HG03025 (cell line): ENCODE measurements at regions not wholly inside any gene's neighbourhood (a gene's known extent, or its start where the extent isn't known, plus 50 kb on each side); places are given as distances from the start of the nearest gene placed in this dataset.
A peak's percentile ranks its signal among the peaks of the same experiment; 100 is the strongest.

Experiments used
- ATAC-seq: cut with Tn5 transposase; IDR thresholded peaks from one replicate; pipeline ENCODE4 v1.9.1; 2021; ENCODE audit warnings: mild to moderate bottlenecking, moderate library complexity; ENCODE audit not compliant: unreplicated experiment, low FRiP score

DNA sequence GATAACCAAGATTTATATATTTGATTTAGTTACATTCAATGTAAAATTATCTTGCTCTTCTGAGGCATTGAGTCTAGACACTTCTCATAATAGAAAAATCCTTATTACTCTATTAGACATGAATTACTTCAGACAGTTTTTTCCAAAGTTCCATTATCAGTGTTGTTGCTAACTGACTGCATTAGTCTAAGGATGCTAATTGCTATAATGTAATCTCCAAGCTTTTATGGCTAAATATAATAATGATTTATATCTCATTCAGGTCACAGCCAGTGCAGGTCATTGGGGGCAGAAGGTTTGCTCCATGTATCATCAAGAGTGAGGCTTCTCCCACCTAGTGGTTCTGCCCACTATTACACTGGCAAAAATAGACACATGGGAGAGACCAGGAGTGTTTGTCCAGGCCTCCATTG, 377.2 kb upstream of the DDI1 start:
- ATAC-seq: no peak

- no peak for ATAC-seq
Observed at GRCh38 chr11:103659743-103660142, 376.7 kb upstream of the DDI1 start.

DNA sequence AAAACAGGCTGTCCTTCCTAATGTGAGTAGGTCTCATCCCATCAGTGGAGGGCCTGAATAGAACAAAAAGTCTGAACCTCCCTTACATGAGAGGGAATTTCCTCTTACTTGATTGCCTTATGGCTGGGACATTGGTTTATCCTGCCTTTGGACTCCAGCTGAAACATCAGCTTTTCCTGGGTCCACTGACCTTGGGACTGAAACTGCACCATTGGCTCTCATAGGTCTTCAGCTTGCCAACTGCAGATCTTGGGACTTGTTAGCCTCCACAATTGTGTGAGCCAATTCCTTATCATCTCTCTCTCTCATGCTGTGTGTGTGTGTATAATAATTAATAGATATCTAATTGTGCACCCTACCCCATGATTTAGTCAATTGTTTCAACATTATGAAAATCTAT, 375.3 kb upstream of the DDI1 start:
- ATAC-seq: no peak

- no peak for ATAC-seq
Observed at GRCh38 chr11:103661991-103662390, 374.4 kb upstream of the DDI1 start.

GRCh38 chr11:103662880-103663279, 373.6 kb upstream of the DDI1 start:
- ATAC-seq: no peak

- ATAC-seq: no peak
Observed at GRCh38 chr11:103668859-103669258, 367.6 kb upstream of the DDI1 start.

DNA sequence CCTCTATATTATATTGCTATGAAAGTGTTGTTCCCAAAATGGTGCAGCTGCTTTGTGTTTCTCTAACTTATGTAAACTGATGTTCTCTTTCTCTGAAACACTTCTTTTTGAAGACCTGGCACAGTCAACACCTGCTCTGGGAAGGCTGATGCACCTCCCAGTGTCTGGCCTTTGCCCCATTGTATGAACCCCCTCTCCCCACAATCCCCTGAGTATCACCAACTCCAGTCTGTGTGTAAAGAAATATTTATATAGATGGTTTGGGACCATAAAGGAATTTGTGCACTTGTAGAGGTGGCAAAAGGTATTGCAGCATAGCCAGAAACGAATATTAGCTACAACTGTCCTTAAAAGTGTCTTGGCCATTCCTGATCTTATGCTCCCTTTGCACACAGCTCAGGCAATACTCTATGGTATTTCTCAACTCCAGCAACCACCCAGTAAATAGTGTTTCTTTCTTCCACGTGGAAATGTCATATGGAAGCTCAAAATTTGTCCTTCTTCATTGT, 365.2 kb upstream of the DDI1 start:
- no peak for ATAC-seq

GRCh38 chr11:103673773-103674172, 362.7 kb upstream of the DDI1 start:
- ATAC-seq: no peak

DNA sequence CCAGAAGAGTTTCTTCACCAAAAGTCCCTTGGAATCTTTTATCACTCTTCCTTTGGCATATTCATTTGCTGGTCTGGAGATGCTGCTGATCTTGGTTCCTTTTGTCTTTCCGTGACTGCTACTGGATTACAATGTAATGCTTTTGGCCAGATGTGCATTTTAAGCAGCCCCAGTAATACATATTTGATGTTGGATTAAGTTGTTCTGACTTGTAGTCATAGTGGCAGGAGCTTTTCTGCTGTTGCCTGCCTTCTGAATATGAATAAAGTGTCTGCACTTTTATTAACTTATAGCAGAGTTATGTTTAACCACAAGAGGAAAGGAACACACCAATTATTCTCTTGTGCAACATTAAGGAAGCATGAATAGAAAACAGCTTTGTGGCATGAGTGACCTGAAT, 360.0 kb upstream of the DDI1 start:
- ATAC-seq: no peak

DNA sequence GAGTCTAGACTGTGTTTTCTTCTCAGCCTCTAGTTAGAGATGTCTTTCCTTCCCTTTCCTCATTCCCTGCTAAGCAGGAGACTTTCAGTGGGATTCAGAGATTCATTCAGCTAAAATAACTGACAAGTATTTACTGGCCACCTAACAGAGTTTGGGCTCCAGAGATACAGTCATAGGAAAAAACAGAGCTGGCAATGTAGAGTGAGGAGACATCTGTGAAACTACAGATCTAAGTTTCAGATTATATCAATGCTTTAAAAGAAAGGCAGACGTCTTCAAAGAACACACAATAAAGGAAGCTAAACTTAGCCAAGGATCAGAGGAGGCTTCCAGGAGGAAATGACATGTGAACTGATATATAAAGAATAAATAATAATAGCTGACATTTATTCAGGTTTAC, 355.6 kb upstream of the DDI1 start:
- no peak for ATAC-seq

DNA sequence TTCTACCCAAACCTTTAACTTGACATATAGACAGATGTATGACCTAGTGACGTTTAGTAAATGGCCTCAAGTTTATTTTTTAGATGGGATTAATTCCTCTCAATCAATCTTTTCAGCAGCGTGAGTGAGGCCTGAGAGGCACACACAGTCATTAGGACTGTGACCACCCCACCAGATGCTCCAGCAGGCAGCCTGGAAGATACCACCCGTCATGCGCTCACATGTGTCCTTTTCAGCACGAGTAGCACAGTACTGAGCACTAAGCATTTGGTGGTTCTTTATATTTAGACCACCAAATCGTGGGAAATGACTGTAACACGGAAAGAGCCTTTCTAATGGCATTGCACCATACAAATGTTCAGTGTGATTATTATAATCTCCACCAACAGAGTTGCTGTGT, 354.6 kb upstream of the DDI1 start:
- peak; percentile 14 for ATAC-seq

- ATAC-seq: peak; percentile 97
Observed at GRCh38 chr11:103682318-103683184, 353.9 kb upstream of the DDI1 start.

- no peak for ATAC-seq
Observed at GRCh38 chr11:103683576-103683975, 352.9 kb upstream of the DDI1 start.

DNA sequence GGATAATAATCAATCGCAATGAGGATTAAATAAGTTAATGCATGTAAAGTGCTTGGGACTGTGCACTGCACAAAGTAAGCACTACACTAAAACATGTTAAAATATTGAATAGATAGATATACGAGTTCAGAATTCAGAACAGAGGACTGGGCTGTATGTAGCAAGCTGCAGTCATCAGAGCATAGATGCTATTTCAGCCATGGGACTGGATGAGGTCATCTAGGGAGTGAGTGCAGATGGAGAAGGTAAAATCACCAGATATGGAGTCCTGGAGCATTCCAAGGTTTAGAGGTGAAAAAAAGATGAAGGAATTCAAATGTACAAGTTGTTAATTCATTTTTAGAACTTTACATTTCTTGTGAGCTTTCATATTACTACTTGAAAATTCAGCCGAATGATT, 347.5 kb upstream of the DDI1 start:
- ATAC-seq: no peak

DNA sequence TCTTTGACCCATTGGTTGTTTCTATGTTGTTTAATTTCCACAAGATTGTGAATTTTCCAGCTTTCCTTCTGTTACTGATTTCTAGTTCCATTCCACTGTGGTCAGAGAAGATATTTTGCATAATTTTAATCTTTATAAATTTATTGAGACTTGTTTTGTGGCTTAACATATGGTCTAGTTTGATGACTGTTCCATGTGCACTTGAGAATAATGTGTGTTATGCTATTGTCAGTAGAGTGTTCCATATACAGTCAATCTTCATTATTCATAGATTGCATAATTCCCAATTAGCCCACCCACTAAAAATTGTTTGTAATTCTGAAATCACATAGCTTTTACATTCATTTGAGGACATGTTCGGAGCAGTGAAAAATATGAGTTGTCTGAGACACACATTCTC, 346.1 kb upstream of the DDI1 start:
- ATAC-seq: no peak

DNA sequence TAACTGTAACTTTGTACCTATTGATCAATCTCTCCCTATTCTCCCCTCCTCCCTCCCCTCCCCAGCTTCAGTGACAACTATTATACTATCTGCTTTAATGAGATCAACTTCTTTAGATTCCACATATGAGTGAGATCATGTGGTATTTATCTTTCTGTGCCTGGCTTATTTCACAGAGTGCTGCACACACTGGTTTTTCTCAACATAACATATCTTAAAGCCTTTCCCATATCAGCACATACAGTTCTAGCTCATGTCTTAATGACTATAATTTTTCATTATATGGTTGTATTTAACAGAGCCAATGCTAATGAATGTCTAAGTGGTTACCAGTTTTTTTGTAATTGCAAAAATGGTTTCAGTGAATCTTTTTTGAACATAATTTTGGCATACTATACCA, 340.3 kb upstream of the DDI1 start:
- no peak for ATAC-seq

- no peak for ATAC-seq
Observed at GRCh38 chr11:103699216-103699615, 337.2 kb upstream of the DDI1 start.

DNA sequence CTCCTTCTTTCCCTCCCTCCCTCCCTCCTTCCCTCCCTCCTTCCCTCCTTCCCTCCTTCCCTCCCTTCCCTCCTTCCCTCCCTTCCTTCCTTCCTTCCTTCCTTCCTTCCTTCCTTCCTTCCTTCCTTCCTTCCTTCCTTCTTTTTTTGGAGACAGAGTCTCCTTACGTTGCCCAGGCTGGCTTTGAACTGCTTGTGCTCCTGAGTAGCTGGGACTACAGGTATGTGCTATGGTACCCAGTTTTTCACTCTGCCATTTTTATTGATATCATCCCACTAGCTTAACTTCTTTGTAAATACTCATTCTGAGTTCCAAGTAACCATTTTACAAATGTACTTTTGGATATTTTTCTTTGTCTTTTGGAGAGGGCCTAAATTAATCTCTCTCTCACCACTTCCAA, 336.8 kb upstream of the DDI1 start:
- ATAC-seq: no peak

DNA sequence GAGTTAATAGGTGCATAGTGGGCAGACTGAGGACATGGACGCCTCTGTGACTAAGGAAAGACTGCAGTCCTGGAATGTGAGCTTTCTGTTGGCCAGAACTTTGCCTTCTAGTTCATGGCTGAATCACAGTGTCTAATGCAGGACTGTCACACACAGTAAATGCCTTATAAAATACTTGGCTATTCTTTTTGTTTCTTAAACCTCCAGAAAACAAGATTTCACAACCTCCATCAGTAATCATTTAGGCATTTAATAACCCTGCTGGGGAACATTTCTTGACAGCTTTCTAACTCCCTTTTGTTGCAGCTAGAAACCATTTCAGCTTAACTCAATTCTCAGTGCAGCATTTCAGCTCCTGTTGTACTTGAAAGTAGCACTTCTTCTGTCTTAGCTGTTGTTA, 335.8 kb upstream of the DDI1 start:
- no peak for ATAC-seq

DNA sequence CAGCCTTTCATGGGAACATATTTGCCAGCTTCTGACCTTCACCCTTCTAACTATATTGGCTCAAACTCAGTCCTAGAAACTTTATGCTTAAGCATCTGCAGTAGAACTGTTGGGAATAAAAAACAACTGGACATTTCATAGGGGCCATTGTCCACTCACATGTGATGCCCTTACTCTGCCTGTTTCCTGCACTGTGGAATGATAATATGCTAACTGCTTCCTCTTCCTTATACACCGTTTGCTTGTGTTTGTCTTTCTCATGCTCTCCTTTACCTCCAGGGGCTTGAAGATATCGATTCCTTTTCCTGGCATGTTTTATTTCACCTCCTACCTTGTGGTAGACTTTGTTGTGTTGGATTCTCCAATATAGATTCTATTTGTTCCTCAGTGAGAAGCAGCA, 333.0 kb upstream of the DDI1 start:
- ATAC-seq: no peak

DNA sequence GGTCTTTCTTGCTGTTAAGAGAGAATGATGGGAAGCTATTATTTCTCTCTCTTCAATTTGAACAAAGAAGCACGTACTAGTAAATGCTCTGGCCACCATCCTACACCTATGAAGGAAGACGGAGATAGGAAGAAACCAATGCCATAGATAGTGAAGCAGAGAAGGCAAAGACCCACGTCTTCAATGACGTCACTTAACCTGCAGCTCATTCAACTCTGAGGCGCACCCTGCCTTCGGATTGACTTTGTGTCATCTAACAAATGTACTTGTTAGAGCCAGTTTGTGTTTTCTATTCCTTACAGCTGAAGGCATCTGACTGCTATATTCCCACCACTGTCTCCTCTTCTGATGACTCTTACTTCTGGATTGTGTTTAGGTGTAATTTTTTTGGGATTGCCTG, 332.5 kb upstream of the DDI1 start:
- no peak for ATAC-seq

- ATAC-seq: no peak
Observed at GRCh38 chr11:103705642-103706041, 330.8 kb upstream of the DDI1 start.
